HEK293T (cell line): ENCODE measurements at regions not wholly inside any gene's neighbourhood (a gene's known extent, or its start where the extent isn't known, plus 50 kb on each side); places are given as distances from the start of the nearest gene placed in this dataset.

ENCODE experiments used
- BHLHE40 ChIP-seq: fragments of 450-650 bp; IDR thresholded peaks from 2 replicates; pipeline ENCODE4 v1.6.1; 2016; ENCODE audit warnings: mild to moderate bottlenecking, moderate library complexity, borderline replicate concordance
- CTBP1 ChIP-seq: fragments of 450-650 bp; IDR thresholded peaks from 2 replicates; pipeline ENCODE4 v1.6.1; 2016; ENCODE audit warnings: borderline replicate concordance
- FOXA1 ChIP-seq: fragments of 450-650 bp; IDR thresholded peaks from 2 replicates; pipeline ENCODE4 v1.6.1; 2016; ENCODE audit warnings: mild to moderate bottlenecking
- L3MBTL2 ChIP-seq: fragments of 450-650 bp; conservative IDR thresholded peaks from 2 replicates; pipeline ENCODE4 v1.6.1; 2016; ENCODE audit warnings: mild to moderate bottlenecking
- SUZ12 ChIP-seq: fragments of 450-650 bp; IDR thresholded peaks from 2 replicates; pipeline ENCODE4 v1.6.1; 2016; ENCODE audit warnings: mild to moderate bottlenecking

GRCh38 chr14:97781961-97782360 is 984.8 kb downstream of the VRK1 start:
- TF ChIP-seq SUZ12 (no peak), CTBP1 (no peak), BHLHE40 (no peak), FOXA1 (no peak), L3MBTL2 (no peak)
